NCI-H146 treated with DMSO at 0.1 percent for 48 hours (cell line): ENCODE measurements at regions not wholly inside any gene's neighbourhood (a gene's known extent, or its start where the extent isn't known, plus 50 kb on each side); places are given as distances from the start of the nearest gene placed in this dataset.

Experiments used
- DNase-seq: peaks from one replicate; lab custom pipeline; 2025; ENCODE audit not compliant: unreplicated experiment; lab: John Stamatoyannopoulos, UW

DNA sequence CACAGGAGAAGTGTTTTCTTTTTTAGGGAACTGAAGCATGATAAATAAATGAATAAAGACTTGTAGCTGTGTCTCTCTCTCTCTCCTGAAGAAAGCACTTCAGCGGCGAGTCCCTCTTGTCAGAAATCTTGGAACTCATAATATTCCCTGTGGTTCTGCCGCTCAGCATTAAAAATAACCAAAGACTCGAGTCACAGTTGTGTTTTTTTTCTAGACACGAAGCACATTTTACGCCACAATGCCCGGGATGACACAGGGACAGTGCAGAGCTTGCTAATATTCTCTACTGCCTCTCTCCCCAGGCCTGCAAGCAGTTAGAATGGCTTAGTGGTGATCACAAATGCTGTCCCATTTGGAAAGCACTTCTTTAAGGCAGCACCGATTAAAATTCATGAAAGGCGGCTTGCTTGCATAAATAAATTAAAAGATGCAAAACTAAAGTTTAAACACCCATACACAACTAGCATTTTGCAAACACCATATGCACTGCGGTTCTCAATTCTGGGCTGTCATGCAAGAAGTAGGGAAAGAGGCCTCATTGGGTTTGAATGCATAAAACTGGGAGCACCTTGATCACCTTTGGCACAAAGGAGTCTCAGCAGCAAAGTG is 597.4 kb downstream of the SOX6 start:
- no peak for DNase-seq

DNA sequence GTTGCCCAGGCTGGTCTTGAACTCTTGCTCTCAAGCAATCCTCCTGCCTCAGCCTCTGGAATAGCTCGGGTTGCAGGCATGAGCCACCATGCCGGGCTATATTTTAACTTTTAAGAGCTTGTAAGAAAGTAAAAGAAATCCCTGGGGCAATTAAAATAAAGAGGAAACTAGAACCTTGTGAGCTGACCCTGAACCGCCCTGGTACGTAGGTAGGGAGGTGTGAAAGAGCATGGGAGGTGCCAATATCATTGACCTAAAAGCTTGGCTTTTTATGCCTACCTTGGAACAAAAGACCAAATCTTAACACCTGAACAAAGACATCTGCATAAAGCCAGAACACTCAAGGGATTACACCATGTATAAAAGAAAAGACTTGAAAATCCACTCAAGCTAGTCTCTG is 595.1 kb downstream of the SOX6 start:
- no peak for DNase-seq

DNA sequence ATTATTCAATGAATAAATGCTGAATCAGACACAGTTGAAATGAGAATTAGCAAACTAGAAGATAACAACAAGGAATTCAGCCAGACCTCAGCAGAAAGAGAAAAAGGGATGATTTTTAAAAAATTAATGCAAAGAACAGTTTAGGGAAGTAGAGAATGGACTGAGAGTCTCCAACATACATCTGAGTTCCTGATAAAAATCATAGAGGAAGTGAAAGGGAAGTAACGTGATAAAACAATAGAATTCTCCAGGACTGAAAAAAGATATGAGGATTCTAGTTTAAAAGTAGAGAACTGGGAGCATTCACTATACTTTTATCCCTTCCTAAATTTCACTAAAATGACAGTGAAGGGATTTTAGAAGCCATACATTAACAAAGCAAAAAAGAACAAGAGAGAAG is 592.0 kb downstream of the SOX6 start:
- DNase-seq, result no peak

DNA sequence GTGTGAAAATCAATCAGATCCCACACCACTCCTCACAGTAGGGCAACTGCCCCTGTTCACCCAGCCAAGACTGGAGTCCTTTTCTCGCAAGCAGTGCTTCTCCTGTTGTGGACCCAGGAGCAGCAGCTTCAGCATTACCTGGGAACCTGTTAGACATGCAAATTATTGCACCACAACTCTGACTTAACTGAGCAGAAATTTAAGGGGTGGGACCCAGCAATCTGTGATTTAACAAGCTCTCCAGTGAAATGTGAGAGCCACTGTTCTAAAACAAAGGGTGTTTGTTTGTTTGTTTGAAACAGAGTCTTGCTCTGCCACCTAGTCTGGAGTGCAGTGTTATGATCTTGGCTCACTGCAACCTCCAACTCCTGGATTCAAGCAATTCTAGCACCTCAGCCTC is 591.4 kb downstream of the SOX6 start:
- no peak for DNase-seq

DNA sequence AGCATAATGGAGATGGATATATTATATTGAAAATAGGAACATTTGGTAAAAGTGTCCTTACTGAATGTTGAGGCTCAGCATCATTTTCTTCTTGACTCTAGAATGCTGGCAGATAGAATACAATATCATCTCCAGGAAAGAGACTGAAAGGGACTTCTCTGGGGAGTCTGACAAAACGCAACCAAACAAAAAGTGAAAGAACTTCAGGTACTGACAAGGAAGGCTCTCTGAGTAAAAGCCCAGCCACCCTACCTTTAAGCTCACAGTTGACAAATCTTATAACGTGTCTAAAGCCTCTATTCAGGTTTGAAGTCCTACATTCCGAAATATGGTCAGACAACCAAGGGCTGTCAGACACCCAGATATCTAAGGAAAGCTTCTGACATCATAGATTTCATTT is 590.8 kb downstream of the SOX6 start:
- no peak for DNase-seq

DNA sequence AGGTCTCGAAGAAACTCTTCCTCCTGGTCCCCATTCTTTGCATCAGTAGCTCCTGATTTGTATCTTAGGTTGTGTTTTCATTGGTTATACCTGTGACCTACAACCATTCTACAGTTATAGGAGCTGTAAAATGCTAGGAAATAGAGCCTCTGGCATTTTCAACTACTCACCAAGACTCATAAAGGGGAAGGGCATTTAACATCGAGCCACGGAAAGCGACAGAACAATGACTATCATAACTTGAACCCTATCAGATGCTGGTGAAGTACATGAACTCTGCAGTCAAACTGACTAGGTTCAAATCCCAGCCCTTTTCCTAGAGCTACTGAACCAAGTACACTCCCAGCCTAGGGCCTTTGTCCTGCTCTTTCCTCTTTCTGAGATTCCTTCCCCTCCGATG is 588.0 kb downstream of the SOX6 start:
- DNase-seq, result no peak

DNA sequence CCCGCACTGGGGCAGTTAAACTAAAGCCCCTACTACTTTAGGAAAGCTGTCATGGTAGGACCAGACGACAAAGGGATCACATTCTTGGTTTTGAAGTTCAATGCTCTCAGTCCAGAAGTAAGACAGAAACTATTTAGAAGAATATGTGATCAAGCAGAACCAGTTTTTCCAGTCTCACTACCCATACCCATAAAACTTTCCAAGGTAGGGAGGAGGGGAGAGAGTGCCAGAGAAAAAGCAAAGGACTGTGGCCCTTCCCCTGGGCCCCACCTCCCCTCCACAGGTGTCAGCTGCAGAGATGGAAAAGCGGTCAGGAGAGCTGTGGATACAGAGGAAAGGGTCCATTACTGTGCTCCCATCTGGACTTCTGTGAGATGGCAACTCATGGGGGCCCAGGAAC is 587.1 kb downstream of the SOX6 start:
- DNase-seq, result no peak

DNA sequence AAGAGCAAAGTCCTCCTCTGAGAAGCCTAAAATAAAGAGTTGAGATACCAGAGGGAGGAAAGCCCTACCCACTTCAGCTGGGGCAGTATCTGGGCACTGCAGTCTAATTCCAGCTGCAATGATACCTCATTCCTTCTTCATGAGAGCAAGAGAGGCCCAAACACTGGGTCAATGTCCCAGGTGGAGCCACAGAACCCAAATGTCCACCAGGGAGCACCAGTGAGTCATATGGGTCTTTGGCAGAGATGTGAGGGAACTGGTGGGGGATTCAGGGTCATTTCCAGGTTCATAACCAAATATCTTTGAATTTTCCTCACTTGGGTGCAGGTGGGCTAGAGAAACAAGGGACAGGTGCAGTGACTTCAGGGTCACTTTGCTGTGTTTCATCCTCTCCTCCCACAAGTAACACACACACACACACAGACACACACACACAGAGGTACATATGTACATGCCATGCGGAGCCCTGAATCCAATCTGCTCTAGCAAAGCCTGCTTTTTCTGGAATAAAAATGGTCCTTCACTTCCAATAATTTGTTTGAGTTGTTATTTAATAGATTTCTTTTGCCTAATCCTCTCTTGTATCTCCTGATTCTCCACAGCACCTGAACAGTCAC is 585.4 kb downstream of the SOX6 start:
- no peak for DNase-seq

DNA sequence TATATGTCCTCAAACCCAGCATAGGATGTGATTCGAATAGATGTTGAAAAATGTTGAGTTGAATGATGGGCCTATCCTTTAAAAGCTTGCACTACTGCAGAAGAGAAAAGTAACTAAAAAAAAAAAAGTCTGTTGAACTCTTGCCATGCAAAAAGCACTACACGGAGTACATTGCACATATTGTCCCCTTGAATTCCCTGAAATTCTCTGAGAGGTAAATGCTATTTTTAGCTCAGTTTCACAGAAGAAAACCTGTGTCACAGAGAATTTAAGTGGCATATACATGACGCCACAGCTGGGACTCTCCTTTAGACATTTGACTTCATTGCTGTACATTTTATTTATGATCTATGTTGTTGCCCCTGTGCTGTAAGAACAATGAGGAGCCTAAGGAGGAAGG is 583.8 kb downstream of the SOX6 start:
- DNase-seq, result no peak

DNA sequence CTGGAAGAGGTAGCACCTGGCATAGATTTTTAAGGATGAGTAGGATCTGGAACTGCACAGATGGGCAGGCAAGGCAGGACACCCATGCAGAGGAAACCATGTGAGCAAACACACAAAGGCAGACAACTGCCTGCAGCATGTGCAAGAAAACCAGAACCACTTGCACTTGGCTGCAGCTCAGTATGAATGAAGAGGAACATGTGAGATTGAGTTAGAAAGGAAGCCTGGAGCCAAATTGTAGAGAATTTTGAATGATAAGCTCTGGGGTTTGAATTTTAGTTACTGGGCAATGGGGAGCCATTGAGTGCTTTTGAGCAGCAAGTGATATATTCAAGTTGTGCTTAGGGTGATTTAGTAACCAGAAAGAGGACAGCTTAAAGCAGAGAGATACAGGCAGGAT is 583.4 kb downstream of the SOX6 start:
- no peak for DNase-seq

DNA sequence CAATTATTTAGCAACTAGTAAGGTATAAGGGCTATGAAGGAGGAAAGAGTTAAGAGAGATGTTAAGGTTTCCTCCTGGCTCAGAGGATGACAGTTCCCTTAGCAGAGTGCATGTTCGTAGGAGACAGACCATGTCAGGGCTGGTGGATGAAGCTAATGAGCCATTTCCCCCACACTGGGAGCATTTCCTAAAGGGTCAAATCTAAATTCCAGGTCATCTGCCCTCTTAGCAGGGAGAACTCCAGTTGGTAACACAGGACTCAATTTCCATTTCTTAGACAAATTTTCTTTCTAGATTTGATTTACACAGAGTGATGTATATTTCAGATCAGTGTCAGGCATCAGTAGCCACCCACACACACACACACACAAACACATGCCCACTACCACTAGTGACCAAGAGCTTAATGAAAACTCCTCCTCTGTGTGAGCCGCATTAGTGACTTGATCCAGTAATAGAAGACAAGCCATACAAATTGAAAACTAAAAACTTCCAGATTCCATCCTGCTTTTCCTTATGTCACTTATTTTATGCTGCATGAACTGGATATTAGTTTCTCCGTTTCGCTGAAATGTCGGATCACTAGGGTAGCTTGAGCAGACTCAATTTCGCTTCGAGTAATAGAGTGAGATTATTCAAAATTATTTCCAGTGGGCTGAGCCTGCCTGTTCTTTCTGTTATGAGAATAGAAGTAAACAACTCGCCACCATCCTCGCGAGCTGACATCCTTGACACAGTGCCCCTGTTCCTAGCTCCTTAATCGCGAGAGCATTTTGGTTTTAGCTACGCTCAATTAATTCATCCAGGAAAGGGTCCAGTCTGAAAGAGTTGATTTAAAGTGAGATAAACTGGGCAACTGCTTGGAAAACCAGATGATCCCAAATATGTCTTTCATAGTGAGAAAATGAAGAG is 582.6 kb downstream of the SOX6 start:
- no peak for DNase-seq

DNA sequence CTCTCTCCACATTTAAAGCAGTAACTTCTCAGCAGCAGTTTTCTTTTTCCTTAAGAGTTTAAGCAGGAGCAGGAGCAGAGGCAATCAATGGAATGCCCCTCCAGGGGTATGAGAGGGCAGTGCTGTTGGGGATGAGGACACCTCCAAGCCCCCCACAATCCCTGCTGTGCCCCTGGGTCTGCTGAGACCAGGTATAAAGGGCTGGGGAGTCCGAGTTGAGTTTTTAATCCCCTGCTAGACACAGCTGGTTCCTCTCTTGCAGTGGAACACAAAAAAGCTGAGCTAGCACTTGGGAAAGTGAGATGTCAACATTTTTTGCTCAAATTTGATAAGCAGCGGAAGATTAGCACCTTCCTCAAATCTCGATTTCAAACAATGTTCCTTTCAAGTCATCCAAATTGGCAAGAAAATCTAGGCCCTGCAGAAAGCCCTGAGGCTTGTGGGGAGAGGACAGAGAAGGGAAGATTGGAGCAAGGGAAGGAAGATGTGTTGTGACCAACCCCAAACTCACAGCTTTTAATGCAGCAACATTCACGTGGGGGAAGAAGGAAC is 581.9 kb downstream of the SOX6 start:
- no peak for DNase-seq

DNA sequence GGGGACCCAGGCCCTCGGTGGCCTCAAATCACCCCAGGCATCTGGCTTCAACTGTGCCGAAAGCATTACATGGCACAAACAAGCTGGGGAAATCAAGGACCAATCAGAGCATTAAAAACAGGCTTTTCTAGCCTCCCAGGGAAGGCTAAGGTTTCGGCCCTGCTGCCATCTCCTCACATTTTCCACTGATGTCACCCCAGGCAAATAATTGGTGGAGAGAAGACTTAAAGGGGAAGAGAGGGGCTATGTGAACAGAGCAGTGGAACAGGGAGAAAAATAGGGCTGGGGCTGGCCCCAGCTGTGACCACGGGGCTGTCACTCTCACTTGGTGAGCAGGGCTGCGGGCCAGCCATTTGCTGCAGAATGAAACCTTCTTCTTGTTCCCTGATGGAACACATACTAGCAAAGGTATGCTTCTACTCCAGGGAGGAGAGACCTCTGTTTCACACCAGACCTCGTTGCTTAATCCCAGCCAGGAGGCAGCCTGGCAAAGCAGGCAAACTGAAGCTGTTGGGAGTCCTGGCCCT is 581.3 kb downstream of the SOX6 start:
- DNase-seq, result no peak

DNA sequence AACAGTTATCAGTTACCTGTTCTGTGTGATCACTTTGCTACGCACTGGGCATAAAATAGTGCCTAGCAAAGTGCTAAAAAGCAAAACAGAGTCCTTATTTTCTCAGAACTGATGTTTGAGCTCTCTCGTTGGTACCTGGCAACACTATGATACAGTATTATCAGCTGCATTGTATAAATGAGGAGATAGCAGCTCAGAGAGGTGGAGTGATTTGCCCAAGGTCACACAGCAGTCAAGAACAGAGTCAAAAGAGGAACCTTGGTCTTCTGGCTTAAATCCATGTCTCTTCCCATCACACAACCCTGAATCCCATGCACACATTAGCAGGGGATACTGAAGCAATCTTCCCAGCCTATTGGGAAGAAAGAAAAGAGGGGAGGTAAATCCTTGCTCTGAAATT is 580.5 kb downstream of the SOX6 start:
- DNase-seq, result no peak

DNA sequence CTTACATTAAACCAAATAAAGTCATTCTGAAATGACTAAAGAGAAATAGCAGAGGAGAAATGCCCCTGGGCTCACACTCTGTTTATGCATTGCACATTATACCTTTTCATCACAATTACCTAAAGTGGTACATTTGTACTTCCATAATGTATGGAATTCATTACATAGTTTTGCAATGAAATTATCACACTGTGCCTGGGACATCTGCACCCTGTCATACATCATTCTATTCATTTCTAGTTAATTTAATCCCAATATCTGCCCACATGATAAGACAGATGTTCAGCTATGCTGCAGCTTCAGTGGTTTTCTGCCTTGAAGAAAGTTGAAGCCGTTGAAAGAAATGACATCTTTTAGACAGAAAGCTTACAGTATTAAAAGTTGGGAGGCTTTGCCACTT is 580.0 kb downstream of the SOX6 start:
- no peak for DNase-seq

DNA sequence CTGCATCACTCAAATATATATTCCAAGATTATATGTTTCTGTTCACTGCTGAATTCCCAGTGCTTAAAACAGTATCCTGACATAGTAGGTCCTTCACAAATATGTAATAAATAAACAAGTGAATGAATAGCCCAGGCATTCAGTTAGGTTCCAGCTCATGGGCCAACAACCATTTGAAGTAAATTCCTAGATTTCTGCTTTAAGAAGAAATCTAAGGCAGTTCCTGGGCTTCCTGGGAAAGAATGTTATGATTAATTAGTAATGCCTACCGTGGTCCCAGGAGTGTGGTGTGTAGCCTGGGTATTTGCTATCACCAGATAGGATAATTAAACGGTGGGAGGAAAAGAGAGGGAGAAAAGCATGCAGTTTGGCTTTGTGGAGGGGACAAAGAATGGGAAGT is 576.8 kb downstream of the SOX6 start:
- no peak for DNase-seq

DNA sequence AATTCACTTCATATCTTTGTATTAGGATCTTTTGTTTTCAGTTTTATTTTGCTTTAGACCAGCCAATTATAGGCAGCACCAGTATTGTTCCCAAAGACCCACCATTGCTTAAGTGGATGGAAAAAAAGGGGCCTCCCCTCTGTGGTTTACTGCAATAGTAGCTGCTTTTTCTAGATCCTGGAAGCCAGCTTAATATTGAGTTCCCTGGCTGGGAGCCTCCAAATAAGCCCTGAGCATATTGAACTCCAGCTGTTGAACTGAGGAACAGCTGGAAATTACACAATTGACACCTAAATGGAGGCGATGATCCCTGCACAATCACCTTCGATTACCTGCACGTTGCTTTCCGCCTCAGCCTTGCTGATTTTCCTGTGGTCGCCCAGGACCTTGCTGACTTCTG is 576.0 kb downstream of the SOX6 start:
- DNase-seq, result no peak

DNA sequence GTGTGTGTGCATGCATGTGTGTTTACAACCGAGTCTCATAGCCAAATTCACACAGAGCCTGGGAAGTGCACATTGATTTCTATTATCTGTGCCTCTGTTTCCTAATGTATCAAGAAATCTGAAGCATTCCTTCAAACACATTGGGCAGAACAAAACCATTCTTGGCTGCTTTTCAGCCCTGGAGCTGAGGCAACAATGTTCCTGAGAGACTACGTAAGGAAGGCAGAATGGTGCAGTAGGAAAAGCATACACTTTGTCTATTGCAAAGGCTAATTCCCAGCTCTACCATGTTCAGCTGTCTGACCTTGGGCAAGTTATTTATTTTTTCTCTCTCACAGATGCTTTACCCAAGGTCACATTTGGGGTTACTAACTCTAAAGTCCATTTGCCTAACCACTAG is 575.5 kb downstream of the SOX6 start:
- DNase-seq, result no peak

DNA sequence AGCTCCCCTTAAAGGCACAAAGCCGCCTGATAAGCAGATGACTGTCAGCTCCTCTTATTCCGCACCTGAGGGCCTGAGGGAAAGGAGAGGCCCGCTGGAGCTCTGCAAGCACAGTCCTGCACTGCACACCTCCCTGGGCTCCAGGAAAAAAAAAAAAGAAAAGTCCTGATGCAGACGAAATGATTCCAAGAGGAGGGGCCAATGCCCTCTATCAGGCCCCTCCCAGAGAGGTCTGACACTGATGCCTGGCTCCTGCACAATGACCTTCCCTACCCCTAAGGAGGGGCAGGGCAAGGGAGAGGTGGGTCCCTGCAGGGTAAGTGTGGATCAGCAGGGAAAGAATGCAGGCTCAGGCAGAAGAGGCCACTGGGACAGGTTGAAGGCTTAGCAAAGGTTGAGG is 572.7 kb downstream of the SOX6 start:
- no peak for DNase-seq

DNA sequence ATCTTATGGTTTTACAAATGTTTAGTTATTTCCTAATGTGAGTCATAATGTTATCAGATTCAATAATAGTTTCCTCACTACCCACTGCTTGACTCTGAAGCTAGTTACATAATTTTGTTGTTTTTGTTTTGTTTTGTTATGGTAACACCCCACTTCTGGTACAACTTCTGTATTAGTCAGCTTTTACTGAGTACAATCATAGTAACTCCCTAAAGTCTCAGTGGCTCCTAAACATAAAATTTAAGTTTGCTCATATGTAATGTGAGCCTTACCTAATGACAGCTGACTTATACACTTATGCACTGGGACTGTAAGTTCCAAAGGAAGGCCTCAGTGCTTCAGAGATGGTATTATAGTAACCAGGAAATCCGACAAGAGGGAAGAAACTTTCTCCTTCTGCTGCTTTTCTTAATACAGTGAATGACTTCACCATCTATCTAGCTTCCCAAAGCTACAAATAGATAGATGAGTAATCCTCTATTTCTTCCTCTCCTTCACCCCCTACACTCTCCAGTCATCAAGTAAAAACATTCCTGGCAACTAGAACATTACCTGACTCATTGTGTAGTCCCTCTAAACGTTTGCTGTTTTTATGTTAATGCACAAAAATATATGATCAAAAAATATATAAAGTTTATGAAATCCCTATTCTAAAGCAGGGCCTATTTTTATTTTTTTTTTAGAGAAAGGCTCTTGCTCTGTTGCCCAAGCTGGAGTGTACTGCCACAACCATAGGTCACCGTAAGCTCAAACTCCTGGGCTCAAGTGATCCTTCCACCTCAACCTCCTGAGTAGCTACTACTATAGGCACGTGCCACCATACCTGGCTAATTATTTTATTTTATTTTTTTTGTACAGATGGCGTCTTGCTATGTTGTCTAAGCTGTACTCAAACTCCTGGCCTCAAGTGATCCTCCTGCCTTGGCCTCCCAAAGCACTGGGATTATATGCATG is 563.0 kb downstream of the SOX6 start:
- no peak for DNase-seq
